HG02763 (cell line): ENCODE measurements at regions not wholly inside any gene's neighbourhood (a gene's known extent, or its start where the extent isn't known, plus 50 kb on each side); places are given as distances from the start of the nearest gene placed in this dataset.
"Not testable (repeated sequence)": the region's sequence is repeated elsewhere in the genome, so short reads cannot be mapped to it uniquely, and the experiment has no call there.

Source experiments
- ATAC-seq: cut with Tn5 transposase; IDR thresholded peaks from one replicate; pipeline ENCODE4 v1.9.1; 2021; ENCODE audit warnings: mild to moderate bottlenecking, moderate library complexity; ENCODE audit not compliant: unreplicated experiment

- ATAC-seq = no peak
These were observed 86.3 kb upstream of the CNIH3 start for GRCh38 chr1:224529844-224530243.

- no peak for ATAC-seq
These were observed 82.6 kb upstream of the CNIH3 start for GRCh38 chr1:224533517-224533916.

- ATAC-seq = no peak
These were observed 81.4 kb upstream of the CNIH3 start for GRCh38 chr1:224534731-224535130.

GRCh38 chr1:224535641-224536040 lies 80.5 kb upstream of the CNIH3 start:
- ATAC-seq = no peak

GRCh38 chr1:224539971-224540370 lies 76.1 kb upstream of the CNIH3 start:
- no peak for ATAC-seq

GRCh38 chr1:224540535-224540934 lies 75.6 kb upstream of the CNIH3 start:
- no peak for ATAC-seq

- ATAC-seq = no peak
These were observed 74.9 kb upstream of the CNIH3 start for GRCh38 chr1:224541072-224541790.

- ATAC-seq = no peak
These were observed 74.1 kb upstream of the CNIH3 start for GRCh38 chr1:224541901-224542630.

GRCh38 chr1:224542783-224543440 lies 73.2 kb upstream of the CNIH3 start:
- ATAC-seq = no peak

GRCh38 chr1:224543453-224543852 lies 72.7 kb upstream of the CNIH3 start:
- no peak for ATAC-seq

- ATAC-seq = no peak
These were observed 71.6 kb upstream of the CNIH3 start for GRCh38 chr1:224544346-224545110.

- no peak for ATAC-seq
These were observed 70.5 kb upstream of the CNIH3 start for GRCh38 chr1:224545571-224545970.

- ATAC-seq = no peak
These were observed 67.4 kb upstream of the CNIH3 start for GRCh38 chr1:224548676-224549075.

GRCh38 chr1:224551189-224551588 lies 64.9 kb upstream of the CNIH3 start:
- ATAC-seq = not testable (repeated sequence)

- ATAC-seq = no peak
These were observed 62.1 kb upstream of the CNIH3 start for GRCh38 chr1:224554056-224554455.

GRCh38 chr1:224554620-224555259 lies 61.4 kb upstream of the CNIH3 start:
- no peak for ATAC-seq

GRCh38 chr1:224558904-224559303 lies 57.2 kb upstream of the CNIH3 start:
- no peak for ATAC-seq

GRCh38 chr1:224559981-224560728 lies 56.0 kb upstream of the CNIH3 start:
- no peak for ATAC-seq

GRCh38 chr1:224562881-224563280 lies 53.2 kb upstream of the CNIH3 start:
- ATAC-seq = not testable (repeated sequence)

GRCh38 chr1:224563666-224564065 lies 52.5 kb upstream of the CNIH3 start:
- ATAC-seq = no peak
